ENCODE measurements at regions not wholly inside any gene's neighbourhood (a gene's known extent, or its start where the extent isn't known, plus 50 kb on each side); places are given as distances from the start of the nearest gene placed in this dataset.

- no peak for TF ChIP-seq CTCF (IDR thresholded peaks at IDR 0.05; ENCODE audit: borderline replicate concordance)
- no peak overlapping the region for H3K4me3 ChIP-seq
- intact Hi-C loops (cut with micrococcal nuclease): no loop called here
- DNase-seq: no peak
- no peaks in the 10 kb centered on the region for H3K4me1 ChIP-seq
- no peaks in the 10 kb centered on the region for H3K27me3 ChIP-seq (ENCODE audit: low read depth)
- no peaks in the 10 kb centered on the region for H3K36me3 ChIP-seq
- no peak overlapping the region for H3K27ac ChIP-seq (replicated peaks)
- peaks cover 14% of the 10 kb centered on the region for H3K9me3 ChIP-seq (replicated peaks)
Measured at GRCh38 chr21:24259241-24259640, 1348.0 kb downstream of the MRPL39 start.

GRCh38 chr21:24255591-24255990, 1351.7 kb downstream of the MRPL39 start:
- no peaks in the 10 kb centered on the region for H3K27me3 ChIP-seq (ENCODE audit: low read depth)

DNA sequence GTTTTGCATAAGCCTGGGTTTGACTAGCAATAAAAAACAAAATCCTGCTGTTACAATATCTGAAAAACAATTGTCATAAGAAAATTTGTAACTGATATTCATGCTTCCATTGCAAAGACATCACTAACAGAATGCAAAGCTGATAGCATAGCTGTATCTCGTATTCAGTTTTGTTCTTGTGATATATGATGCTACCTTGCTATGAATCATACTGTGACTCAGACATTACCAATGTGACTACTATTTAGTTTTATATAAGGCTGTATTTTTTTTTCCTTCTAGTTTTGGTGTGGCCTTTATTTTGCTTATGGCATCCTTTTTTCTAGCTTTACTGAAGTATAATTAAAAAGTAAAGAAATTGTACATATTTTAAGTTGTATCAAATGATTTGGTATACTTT, 1381.8 kb downstream of the MRPL39 start:
- Histone ChIP-seq H3K27ac (replicated peaks) (no peak overlapping the region), H3K9me3 (replicated peaks) (peaks cover 27% of the 10 kb centered on the region), H3K4me3 (no peak overlapping the region), H3K36me3 (no peaks in the 10 kb centered on the region), H3K4me1 (no peaks in the 10 kb centered on the region), H3K27me3 (ENCODE audit: low read depth) (no peaks in the 10 kb centered on the region)
- no peak for DNase-seq
- TF ChIP-seq CTCF (IDR thresholded peaks at IDR 0.05; ENCODE audit: borderline replicate concordance): no peak
- intact Hi-C loops (cut with micrococcal nuclease): no loop called here

More at GRCh38 chr21:24255591-24255990, 1351.7 kb downstream of the MRPL39 start:
- no peaks in the 10 kb centered on the region for H3K36me3 ChIP-seq
- no peak for DNase-seq
- no peaks in the 10 kb centered on the region for H3K4me1 ChIP-seq
- H3K4me3 ChIP-seq: no peak overlapping the region
- peaks cover 9% of the 10 kb centered on the region for H3K9me3 ChIP-seq (replicated peaks)
- TF ChIP-seq CTCF (IDR thresholded peaks at IDR 0.05; ENCODE audit: borderline replicate concordance): no peak
- no peak overlapping the region for H3K27ac ChIP-seq (replicated peaks)
- intact Hi-C loops (cut with micrococcal nuclease): no loop called here

GRCh38 chr21:24224422-24224821, 1382.9 kb downstream of the MRPL39 start:
- Histone ChIP-seq H3K27ac (replicated peaks) (no peak overlapping the region), H3K9me3 (replicated peaks) (peaks cover 27% of the 10 kb centered on the region), H3K36me3 (no peaks in the 10 kb centered on the region), H3K27me3 (ENCODE audit: low read depth) (no peaks in the 10 kb centered on the region), H3K4me3 (no peak overlapping the region), H3K4me1 (no peaks in the 10 kb centered on the region)
- DNase-seq: no peak
- TF ChIP-seq CTCF (IDR thresholded peaks at IDR 0.05; ENCODE audit: borderline replicate concordance): no peak
- intact Hi-C loops (cut with micrococcal nuclease): no loop called here

DNA sequence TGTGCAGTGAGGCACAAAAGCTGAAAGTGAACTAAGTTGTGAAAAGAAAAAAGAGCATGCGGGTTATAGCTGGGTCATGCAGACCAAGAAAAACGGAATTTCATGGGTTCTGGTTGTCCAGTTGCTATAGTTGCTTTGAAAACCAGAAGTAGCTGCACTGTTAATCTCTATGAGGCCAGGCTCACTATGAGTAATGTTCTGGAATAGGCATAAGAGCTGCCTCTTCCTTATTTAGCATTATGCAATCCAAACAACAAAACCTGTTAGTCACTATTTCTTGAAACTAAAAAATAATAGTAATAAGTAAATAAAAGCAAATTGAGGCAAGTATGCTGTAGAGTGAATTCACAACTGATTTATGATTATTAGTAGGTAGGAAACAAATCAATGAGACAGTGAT, 1383.7 kb downstream of the MRPL39 start:
- intact Hi-C loops (cut with micrococcal nuclease): no loop called here
- Histone ChIP-seq H3K36me3 (no peaks in the 10 kb centered on the region), H3K4me1 (no peaks in the 10 kb centered on the region), H3K27me3 (ENCODE audit: low read depth) (no peaks in the 10 kb centered on the region), H3K4me3 (no peak overlapping the region), H3K27ac (replicated peaks) (no peak overlapping the region), H3K9me3 (replicated peaks) (peaks cover 24% of the 10 kb centered on the region)
- no peak for TF ChIP-seq CTCF (IDR thresholded peaks at IDR 0.05; ENCODE audit: borderline replicate concordance)
- no peak for DNase-seq

- H3K4me1 ChIP-seq: no peaks in the 10 kb centered on the region
- TF ChIP-seq CTCF (IDR thresholded peaks at IDR 0.05; ENCODE audit: borderline replicate concordance): no peak
- peaks cover 18% of the 10 kb centered on the region for H3K9me3 ChIP-seq (replicated peaks)
- no peak for DNase-seq
- H3K4me3 ChIP-seq: no peak overlapping the region
- no peak overlapping the region for H3K27ac ChIP-seq (replicated peaks)
- no peaks in the 10 kb centered on the region for H3K27me3 ChIP-seq (ENCODE audit: low read depth)
- H3K36me3 ChIP-seq: no peaks in the 10 kb centered on the region
- intact Hi-C loops (cut with micrococcal nuclease): no loop called here
Measured at GRCh38 chr21:24222676-24223075, 1384.6 kb downstream of the MRPL39 start.

Measured in left ventricle myocardium inferior (tissue), 1 donor.